ENCODE measurements at regions not wholly inside any gene's neighbourhood (a gene's known extent, or its start where the extent isn't known, plus 50 kb on each side); places are given as distances from the start of the nearest gene placed in this dataset.

DNA sequence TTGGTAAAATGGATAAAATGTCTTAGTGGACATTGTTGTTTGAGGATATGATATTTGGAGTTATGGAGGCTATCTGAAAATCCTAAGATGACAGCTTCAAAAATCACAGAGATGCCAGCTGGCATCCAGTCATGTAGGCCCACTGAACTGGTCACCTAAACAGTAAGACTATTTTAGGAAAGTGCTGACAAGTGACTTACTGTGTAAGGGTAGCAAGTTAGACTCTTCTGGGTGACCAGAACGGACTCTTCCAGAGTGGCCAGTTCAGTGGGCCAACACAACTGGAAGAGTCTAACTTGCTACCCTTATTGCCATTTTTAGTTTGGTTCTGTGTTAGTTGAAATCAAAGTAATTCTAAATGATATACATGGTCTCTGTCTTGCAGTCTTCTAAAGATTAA, 61.4 kb upstream of the ATP8A1 start:
- Histone ChIP-seq H2BK5ac (ENCODE audit: low read depth, low read length) (no peak overlapping the region), H3K23me2 (ENCODE audit: low read depth, low read length) (no peaks in the 10 kb centered on the region), H2AFZ (ENCODE audit: low read length) (no peak overlapping the region), H3K27ac (ENCODE audit: low read depth, low read length) (no peak overlapping the region), H3K4me3 (ENCODE audit: extremely low read depth in 1 of 4, insufficient read depth in 2 of 4, low read depth in 3 of 4, low read length in 4 of 4) (no peak overlapping the region), H4K5ac (ENCODE audit: insufficient read length, low read depth, low read length) (no peak overlapping the region), H2BK120ac (replicated peaks; ENCODE audit: low read depth, low read length) (no peak overlapping the region), H3K79me2 (ENCODE audit: control insufficient read depth in 1 of 2, insufficient read depth in 2 of 2, low read length in 2 of 2) (no peaks in the 10 kb centered on the region), H3K27me3 (replicated peaks in 1 of 4; ENCODE audit: control insufficient read depth in 3 of 4, extremely low read depth in 1 of 4, insufficient read depth in 3 of 4, low read length in 3 of 4) (no peaks in the 10 kb centered on the region), H4K8ac (ENCODE audit: extremely low read depth, insufficient read depth, low read length) (no peak overlapping the region), H4K91ac (replicated peaks; ENCODE audit: insufficient read length, low read length) (no peak overlapping the region), H3K4ac (replicated peaks; ENCODE audit: insufficient read length, low read depth, low read length) (no peak overlapping the region), H3K36me3 (ENCODE audit: control insufficient read depth in 2 of 4, insufficient read depth in 4 of 4, low read length in 3 of 4) (no peaks in the 10 kb centered on the region), H3K9ac (replicated peaks in 1 of 4; ENCODE audit: extremely low read depth in 1 of 4, low read depth in 3 of 4, low read length in 3 of 4) (no peak overlapping the region), H3K14ac (ENCODE audit: insufficient read length) (no peak overlapping the region), H4K20me1 (replicated peaks in 1 of 2; ENCODE audit: control insufficient read depth in 1 of 2, insufficient read depth in 2 of 2, low read length in 2 of 2) (no peaks in the 10 kb centered on the region), H3K79me1 (ENCODE audit: low read depth, low read length) (no peaks in the 10 kb centered on the region), H3K56ac (replicated peaks; ENCODE audit: insufficient read length, low read depth, low read length) (no peak overlapping the region), H2BK20ac (ENCODE audit: low read length) (no peak overlapping the region), H3K4me1 (replicated peaks in 1 of 4; ENCODE audit: control insufficient read depth in 3 of 4, insufficient read depth in 4 of 4, low read length in 3 of 4) (peaks cover 0 to 3% (median 0%) of the 10 kb centered on the region in 4 experiments; a peak in 1 of 7 replicates), H3K9me3 (ENCODE audit: insufficient read depth in 2 of 2, low read depth in 1 of 2, low read length in 1 of 2) (no peaks in the 10 kb centered on the region), H2BK15ac (ENCODE audit: low read length) (no peak overlapping the region), H3K18ac (ENCODE audit: extremely low read depth, low read length) (no peak overlapping the region), H2BK12ac (ENCODE audit: low read depth, low read length) (no peak overlapping the region), H2AK5ac (ENCODE audit: low read depth, low read length) (no peak overlapping the region), H3K23ac (ENCODE audit: insufficient read length) (no peak overlapping the region), H3K4me2 (ENCODE audit: insufficient read depth in 1 of 2, low read depth in 2 of 2, low read length in 2 of 2) (no peak overlapping the region)
- WGBS, 2 experiments (ENCODE audit: extremely low coverage in 1 of 2, insufficient coverage in 1 of 2, insufficient read length in 1 of 2, insufficient replicate concordance in 2 of 2, low coverage in 1 of 2, low lambda C conversion rate in 2 of 2, missing lambda C conversion rate in 1 of 2): 82% methylated on average over 1 of the region's 1 CpG; no CpG with 5 or more reads in 1 of the 2 experiments
- no peak for DNase-seq (ENCODE audit: low read depth in 1 of 2, low spot score in 2 of 2)
- ChIA-PET CTCF (ENCODE audit: partially characterized antibody) (interaction anchor here (2.4 kb wide), 1 partner anchor 50 kb away, joined by 7 read pairs; no protein-coding TSS in a partner anchor), POLR2A (ENCODE audit: partially characterized antibody) (no interaction called here)
- FAIRE-seq: no peak
- TF ChIP-seq, protein P1, sequence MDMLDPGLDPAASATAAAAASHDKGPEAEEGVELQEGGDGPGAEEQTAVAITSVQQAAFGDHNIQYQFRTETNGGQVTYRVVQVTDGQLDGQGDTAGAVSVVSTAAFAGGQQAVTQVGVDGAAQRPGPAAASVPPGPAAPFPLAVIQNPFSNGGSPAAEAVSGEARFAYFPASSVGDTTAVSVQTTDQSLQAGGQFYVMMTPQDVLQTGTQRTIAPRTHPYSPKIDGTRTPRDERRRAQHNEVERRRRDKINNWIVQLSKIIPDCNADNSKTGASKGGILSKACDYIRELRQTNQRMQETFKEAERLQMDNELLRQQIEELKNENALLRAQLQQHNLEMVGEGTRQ (IDR thresholded peaks at IDR 0.05; ENCODE audit: low read length): no peak
- TF ChIP-seq, protein P2, sequence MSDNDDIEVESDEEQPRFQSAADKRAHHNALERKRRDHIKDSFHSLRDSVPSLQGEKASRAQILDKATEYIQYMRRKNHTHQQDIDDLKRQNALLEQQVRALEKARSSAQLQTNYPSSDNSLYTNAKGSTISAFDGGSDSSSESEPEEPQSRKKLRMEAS (IDR thresholded peaks at IDR 0.05): no peak
- no peak for TF ChIP-seq POU5F1 (IDR thresholded peaks at IDR 0.05; ENCODE audit: low read depth, low read length)
- no peak for TF ChIP-seq SIX5 (IDR thresholded peaks at IDR 0.05; ENCODE audit: low read depth, low read length)
- TF ChIP-seq YY1 (IDR thresholded peaks at IDR 0.05; ENCODE audit: low read depth, low read length): no peak
- no peak for TF ChIP-seq CBX5 (IDR thresholded peaks at IDR 0.05; ENCODE audit: low read depth, low read length)
- no peak for TF ChIP-seq SP1 (IDR thresholded peaks at IDR 0.05; ENCODE audit: low read depth, low read length)
- TF ChIP-seq PHF8 (conservative IDR thresholded peaks at IDR 0.05; ENCODE audit: low read depth, low read length): no peak
- no peak for TF ChIP-seq SP4 (IDR thresholded peaks at IDR 0.05; ENCODE audit: low read length)
- TF ChIP-seq JUND (IDR thresholded peaks at IDR 0.05; ENCODE audit: low read length): no peak
- no peak for TF ChIP-seq ASH2L (IDR thresholded peaks at IDR 0.05; ENCODE audit: low read length)
- TF ChIP-seq RBBP5 (IDR thresholded peaks at IDR 0.05; ENCODE audit: borderline replicate concordance, low read depth, low read length): no peak
- TF ChIP-seq KDM1A (IDR thresholded peaks at IDR 0.05; ENCODE audit: borderline replicate concordance, low read length): no peak
- TF ChIP-seq CREB1 (IDR thresholded peaks at IDR 0.05): no peak
- no peak for TF ChIP-seq SIRT6 (IDR thresholded peaks at IDR 0.05; ENCODE audit: low read length)
